Islet precursor cell (in vitro differentiated cells): ENCODE measurements at regions not wholly inside any gene's neighbourhood (a gene's known extent, or its start where the extent isn't known, plus 50 kb on each side); places are given as distances from the start of the nearest gene placed in this dataset.

ENCODE experiments used
- DNase-seq: peaks from one replicate; pipeline ENCODE4 v3.0.0-alpha.2; 2018

GRCh38 chr3:28649266-28649665 is 300.6 kb upstream of the AZI2 start:
- no peak for DNase-seq

GRCh38 chr3:28651159-28651558 is 302.5 kb upstream of the AZI2 start:
- DNase-seq, result no peak

GRCh38 chr3:28664123-28664522 is 315.5 kb upstream of the AZI2 start:
- no peak for DNase-seq

GRCh38 chr3:28667646-28668621 is 319.3 kb upstream of the AZI2 start:
- DNase-seq, result peak; percentile 87

GRCh38 chr3:28669870-28670269 is 321.2 kb upstream of the AZI2 start:
- DNase-seq, result no peak

GRCh38 chr3:28672406-28672805 is 323.8 kb upstream of the AZI2 start:
- DNase-seq, result peak; percentile 54

GRCh38 chr3:28673446-28673845 is 324.8 kb upstream of the AZI2 start:
- no peak for DNase-seq

GRCh38 chr3:28674212-28674611 is 325.6 kb upstream of the AZI2 start:
- DNase-seq, result no peak

GRCh38 chr3:28677581-28677980 is 329.0 kb upstream of the AZI2 start:
- no peak for DNase-seq

GRCh38 chr3:28678086-28678485 is 329.5 kb upstream of the AZI2 start:
- no peak for DNase-seq

- DNase-seq, result no peak
These were observed 331.4 kb upstream of the AZI2 start for GRCh38 chr3:28680050-28680449.

- no peak for DNase-seq
These were observed 333.5 kb upstream of the AZI2 start for GRCh38 chr3:28682121-28682520.

GRCh38 chr3:28690176-28690575 is 341.6 kb upstream of the AZI2 start:
- no peak for DNase-seq

GRCh38 chr3:28698706-28699105 is 350.1 kb upstream of the AZI2 start:
- no peak for DNase-seq

- no peak for DNase-seq
These were observed 350.7 kb upstream of the AZI2 start for GRCh38 chr3:28699283-28699682.

- no peak for DNase-seq
These were observed 352.1 kb upstream of the AZI2 start for GRCh38 chr3:28700728-28701127.

- DNase-seq, result no peak
These were observed 355.2 kb upstream of the AZI2 start for GRCh38 chr3:28703843-28704242.

- no peak for DNase-seq
These were observed 362.7 kb upstream of the AZI2 start for GRCh38 chr3:28711293-28711692.

- DNase-seq, result no peak
These were observed 368.3 kb upstream of the AZI2 start for GRCh38 chr3:28716939-28717338.

GRCh38 chr3:28718074-28718849 is 369.6 kb upstream of the AZI2 start:
- no peak for DNase-seq

- peak; percentile 80 for DNase-seq
These were observed 378.2 kb upstream of the AZI2 start for GRCh38 chr3:28726840-28727239.

GRCh38 chr3:28727307-28727706 is 378.7 kb upstream of the AZI2 start:
- no peak for DNase-seq

GRCh38 chr3:28738425-28738824 is 389.8 kb upstream of the AZI2 start:
- no peak for DNase-seq

- no peak for DNase-seq
These were observed 391.0 kb upstream of the AZI2 start for GRCh38 chr3:28739647-28740046.
